IMR-90 (cell line): ENCODE measurements at regions not wholly inside any gene's neighbourhood (a gene's known extent, or its start where the extent isn't known, plus 50 kb on each side); places are given as distances from the start of the nearest gene placed in this dataset.

Experiments
- ATAC-seq: fragments of 200-7000 bp; cut with Tn5 transposase; 2 replicates; pipeline ENCODE4 v1.9.1; 2020; ENCODE audit warnings: low read depth, mild to moderate bottlenecking, moderate library complexity
- BruUV-seq: library from RNA; stranded (reverse); fragments of 400-500 nt; replicated peaks from 2 replicates; lab custom pipeline; 2021; lab: Mats Ljungman, UMichigan
- CTCF ChIA-PET: fragments of 300-600 bp; formaldehyde crosslinking; extraction: SDS; loops from one replicate; lab custom pipeline; 2021; ENCODE audit warnings: antibody characterized with exemption; lab: Yijun Ruan, JAX
- POLR2A ChIA-PET: fragments of 300-600 bp; sonication (Branson Sonifier 250); formaldehyde crosslinking; loops from one replicate; lab custom pipeline; 2022; ENCODE audit warnings: antibody characterized with exemption; ENCODE audit not compliant: unreplicated experiment; lab: Charles Lee
- DNase-seq: peaks from one replicate; pipeline ENCODE4 v3.0.0; 2013
- H2AFZ ChIP-seq: replicated peaks from 2 replicates; pipeline ENCODE3; 2013; ENCODE audit warnings: low read length, mild to moderate bottlenecking; ENCODE audit not compliant: poor library complexity
- H2AK5ac ChIP-seq: 2 replicates; pipeline ENCODE4 v1.6.1; 2013; ENCODE audit warnings: low read depth, low read length, inconsistent platforms
- H2AK9ac ChIP-seq: replicated peaks from 2 replicates; pipeline ENCODE3; 2013; ENCODE audit warnings: mild to moderate bottlenecking, low read depth, low read length, moderate library complexity; ENCODE audit not compliant: poor library complexity
- H2BK120ac ChIP-seq: 2 replicates; pipeline ENCODE4 v1.6.1; 2013; ENCODE audit warnings: low read depth, low read length, inconsistent platforms
- H2BK15ac ChIP-seq: 3 replicates; pipeline ENCODE4 v1.6.1; 2013; ENCODE audit warnings: low read depth, low read length, inconsistent platforms
- H2BK20ac ChIP-seq: 2 replicates; pipeline ENCODE4 v1.6.1; 2013; ENCODE audit warnings: low read depth, mild to moderate bottlenecking, inconsistent platforms, low read length, moderate library complexity
- H2BK5ac ChIP-seq: 2 replicates; pipeline ENCODE4 v1.6.1; 2013; ENCODE audit warnings: mild to moderate bottlenecking, low read depth, low read length, inconsistent platforms; ENCODE audit not compliant: poor library complexity, severe bottlenecking
- H3K14ac ChIP-seq: replicated peaks from 2 replicates; pipeline ENCODE4 v1.6.1; 2013; ENCODE audit warnings: low read depth, low read length, inconsistent platforms
- H3K18ac ChIP-seq: 2 replicates; pipeline ENCODE4 v1.6.1; 2013; ENCODE audit warnings: low read depth, low read length, control low read depth
- H3K23ac ChIP-seq: 2 replicates; pipeline ENCODE4 v1.6.1; 2013; ENCODE audit warnings: low read depth, low read length, inconsistent platforms
- H3K27ac ChIP-seq: 2 replicates; pipeline ENCODE4 v1.5.1; 2013; ENCODE audit warnings: mild to moderate bottlenecking, control low read depth, low read length; ENCODE audit not compliant: insufficient read depth
- H3K27me3 ChIP-seq: 2 replicates; pipeline ENCODE4 v1.6.1; 2013; ENCODE audit warnings: low read length; ENCODE audit not compliant: control insufficient read depth, insufficient read depth
- H3K36me3 ChIP-seq: 2 replicates; pipeline ENCODE4 v1.6.1; 2013; ENCODE audit warnings: low read length, mixed read lengths; ENCODE audit not compliant: control insufficient read depth, insufficient read depth
- H3K4ac ChIP-seq: 2 replicates; pipeline ENCODE4 v1.6.1; 2013; ENCODE audit warnings: low read depth, low read length, inconsistent platforms
- H3K4me1 ChIP-seq: 2 replicates; pipeline ENCODE4 v1.6.1; 2013; ENCODE audit warnings: low read length, mixed read lengths; ENCODE audit not compliant: control insufficient read depth, insufficient read depth
- H3K4me2 ChIP-seq: 2 replicates; pipeline ENCODE4 v1.6.1; 2013; ENCODE audit warnings: low read depth, mild to moderate bottlenecking, control low read depth, low read length, moderate library complexity
- H3K4me3 ChIP-seq: 2 replicates; pipeline ENCODE4 v1.5.1; 2013; ENCODE audit warnings: low read depth, mild to moderate bottlenecking, control low read depth, low read length, moderate library complexity; ENCODE audit not compliant: insufficient read depth
- H3K56ac ChIP-seq: 2 replicates; pipeline ENCODE4 v1.6.1; 2013; ENCODE audit warnings: low read length, inconsistent platforms; ENCODE audit not compliant: insufficient read depth; ENCODE audit errors: extremely low read depth
- H3K79me1 ChIP-seq, 2 experiments: 2 replicates each; pipeline ENCODE4 v1.6.1; 2013; ENCODE audit warnings: low read length in 2 of 2, inconsistent platforms in 1 of 2, low read depth in 1 of 2
- H3K9ac ChIP-seq: 2 replicates; pipeline ENCODE4 v1.6.1; 2013; ENCODE audit warnings: low read depth, low read length, control low read depth
- H3K9me1 ChIP-seq: 2 replicates; pipeline ENCODE4 v1.6.1; 2013; ENCODE audit warnings: low read length, inconsistent platforms; ENCODE audit not compliant: insufficient read depth
- H3K9me3 ChIP-seq: 2 replicates; pipeline ENCODE4 v1.6.1; 2013; ENCODE audit warnings: low read length; ENCODE audit not compliant: control insufficient read depth, insufficient read depth
- H4K20me1 ChIP-seq: 2 replicates; pipeline ENCODE4 v1.6.1; 2013; ENCODE audit warnings: low read length, inconsistent platforms; ENCODE audit not compliant: insufficient read depth
- H4K5ac ChIP-seq: 2 replicates; pipeline ENCODE4 v1.6.1; 2013; ENCODE audit warnings: mild to moderate bottlenecking, low read depth, low read length, control low read depth
- H4K8ac ChIP-seq, 2 experiments: 2 replicates each; pipeline ENCODE4 v1.6.1; 2013; ENCODE audit warnings: low read depth in 2 of 2, low read length in 2 of 2, control low read depth in 1 of 2, inconsistent platforms in 1 of 2
- H4K91ac ChIP-seq: 2 replicates; pipeline ENCODE4 v1.6.1; 2013; ENCODE audit warnings: low read depth, low read length, inconsistent platforms; ENCODE audit not compliant: insufficient read depth
- CEBPB ChIP-seq: IDR thresholded peaks from 2 replicates; pipeline ENCODE4 v1.6.1; 2012; ENCODE audit warnings: low read depth, low read length, improper control_type of control experiment
- CHD1 ChIP-seq: IDR thresholded peaks from 2 replicates; pipeline ENCODE4 v1.6.1; 2012; ENCODE audit warnings: low read depth, low read length, improper control_type of control experiment
- FOS ChIP-seq: fragments of 150-350 bp; IDR thresholded peaks from 2 replicates; pipeline ENCODE4 v1.6.1; 2016; ENCODE audit warnings: low read depth, low read length
- MAFK ChIP-seq: IDR thresholded peaks from 2 replicates; pipeline ENCODE4 v1.6.1; 2012; ENCODE audit warnings: low read depth, low read length, improper control_type of control experiment
- MAZ ChIP-seq: IDR thresholded peaks from 2 replicates; pipeline ENCODE4 v1.6.1; 2012; ENCODE audit warnings: low read depth, mild to moderate bottlenecking, low read length, improper control_type of control experiment, moderate library complexity, borderline replicate concordance
- MXI1 ChIP-seq: IDR thresholded peaks from 2 replicates; pipeline ENCODE4 v1.6.1; 2012; ENCODE audit warnings: low read depth, mild to moderate bottlenecking, low read length, moderate library complexity, borderline replicate concordance
- POLR2A ChIP-seq: IDR thresholded peaks from 2 replicates; pipeline ENCODE4 v1.6.1; 2012; ENCODE audit warnings: mild to moderate bottlenecking, low read depth, low read length
- RAD21 ChIP-seq: IDR thresholded peaks from 2 replicates; pipeline ENCODE4 v1.6.1; 2012; ENCODE audit warnings: low read length, improper control_type of control experiment
- RCOR1 ChIP-seq: IDR thresholded peaks from 2 replicates; pipeline ENCODE4 v1.6.1; 2012; ENCODE audit warnings: mild to moderate bottlenecking, low read length, improper control_type of control experiment; ENCODE audit not compliant: insufficient replicate concordance
- SMC3 ChIP-seq: fragments of 150-350 bp; IDR thresholded peaks from 2 replicates; pipeline ENCODE4 v1.6.1; 2016; ENCODE audit warnings: low read depth, mild to moderate bottlenecking, antibody characterized with exemption, low read length, moderate library complexity
- WGBS, 2 experiments: methylation state at CpG; one replicate each; pipeline versions ENCODE4 v1.1.5 to v1.1.7; 2013; ENCODE audit warnings: missing lambda C conversion rate in 2 of 2; ENCODE audit not compliant: insufficient read length in 1 of 2; ENCODE audit errors: extremely low coverage in 2 of 2; 5-methylcytosine and 5-hydroxymethylcytosine counted together
- dilution Hi-C: fragments of 300-500 bp; cut with HindIII; formaldehyde crosslinking; loops from one replicate; pipeline ENCODE4 v1.14.3; 2018; ENCODE audit warnings: low sequenced_read_pairs; ENCODE audit not compliant: unreplicated experiment
- in situ Hi-C: fragments of 300-500 bp; cut with MboI; formaldehyde crosslinking; loops from 3 replicates; pipeline ENCODE4 v1.14.3; 2019; ENCODE audit warnings: low sequenced_read_pairs, inconsistent platforms, mixed read lengths
- intact Hi-C: fragments of 100-400 bp; cut with micrococcal nuclease; formaldehyde crosslinking; loops from 2 replicates; pipeline ENCODE4 v1.10.0; 2022
- TF ChIP-seq, protein P1 (sequence below): conservative IDR thresholded peaks from 2 replicates; pipeline ENCODE4 v1.5.1; 2012; ENCODE audit warnings: mild to moderate bottlenecking, low read depth, low read length, improper control_type of control experiment
- TF ChIP-seq, protein P2 (sequence below): fragments of 150-350 bp; IDR thresholded peaks from 2 replicates; pipeline ENCODE4 v1.6.1; 2016; ENCODE audit warnings: low read depth, mild to moderate bottlenecking, low read length, moderate library complexity, borderline replicate concordance

- Histone ChIP-seq H4K5ac (no peak overlapping the region), H3K27ac (no peak overlapping the region), H3K4me2 (no peak overlapping the region), H4K20me1 (no peaks in the 10 kb centered on the region), H2AFZ (no peak overlapping the region), H4K8ac (no peak overlapping the region), H2BK120ac (0 out of 2 replicates have a peak overlapping the region, but pooled peaks have one; percentile 33), H2AK9ac (no peak overlapping the region), H3K9me1 (peaks cover 13% of the 10 kb centered on the region), H3K14ac (no peak overlapping the region), H3K18ac (no peak overlapping the region), H3K9me3 (no peaks in the 10 kb centered on the region), H2AK5ac (peak overlapping the region; percentile 28; the same call in 1 of the 2 replicates), H3K27me3 (no peaks in the 10 kb centered on the region), H3K56ac (no peak overlapping the region), H3K9ac (no peak overlapping the region), H3K79me1 (peaks cover 0 to 4% of the 10 kb centered on the region in 2 experiments; a peak in 1 of 4 replicates), H3K36me3 (no peaks in the 10 kb centered on the region), H3K23ac (no peak overlapping the region), H3K4me3 (no peak overlapping the region), H2BK20ac (no peak overlapping the region; the same call in 1 of the 2 replicates), H2BK15ac (no peak overlapping the region), H3K4me1 (peaks cover 17% of the 10 kb centered on the region), H2BK5ac (no peak overlapping the region), H4K91ac (no peak overlapping the region), H3K4ac (no peak overlapping the region; the same call in 1 of the 2 replicates)
- in situ Hi-C loops = no loop called here
- DNase-seq = no peak
- BruUV-seq = no TSS peak
- no CpG with 5 or more reads among the region's 3 CpGs for WGBS, 2 experiments
- intact Hi-C loops = no loop called here
- CTCF ChIA-PET = no interaction called here
- TF ChIP-seq, protein P1, sequence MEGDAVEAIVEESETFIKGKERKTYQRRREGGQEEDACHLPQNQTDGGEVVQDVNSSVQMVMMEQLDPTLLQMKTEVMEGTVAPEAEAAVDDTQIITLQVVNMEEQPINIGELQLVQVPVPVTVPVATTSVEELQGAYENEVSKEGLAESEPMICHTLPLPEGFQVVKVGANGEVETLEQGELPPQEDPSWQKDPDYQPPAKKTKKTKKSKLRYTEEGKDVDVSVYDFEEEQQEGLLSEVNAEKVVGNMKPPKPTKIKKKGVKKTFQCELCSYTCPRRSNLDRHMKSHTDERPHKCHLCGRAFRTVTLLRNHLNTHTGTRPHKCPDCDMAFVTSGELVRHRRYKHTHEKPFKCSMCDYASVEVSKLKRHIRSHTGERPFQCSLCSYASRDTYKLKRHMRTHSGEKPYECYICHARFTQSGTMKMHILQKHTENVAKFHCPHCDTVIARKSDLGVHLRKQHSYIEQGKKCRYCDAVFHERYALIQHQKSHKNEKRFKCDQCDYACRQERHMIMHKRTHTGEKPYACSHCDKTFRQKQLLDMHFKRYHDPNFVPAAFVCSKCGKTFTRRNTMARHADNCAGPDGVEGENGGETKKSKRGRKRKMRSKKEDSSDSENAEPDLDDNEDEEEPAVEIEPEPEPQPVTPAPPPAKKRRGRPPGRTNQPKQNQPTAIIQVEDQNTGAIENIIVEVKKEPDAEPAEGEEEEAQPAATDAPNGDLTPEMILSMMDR = no peak
- TF ChIP-seq, protein P2, sequence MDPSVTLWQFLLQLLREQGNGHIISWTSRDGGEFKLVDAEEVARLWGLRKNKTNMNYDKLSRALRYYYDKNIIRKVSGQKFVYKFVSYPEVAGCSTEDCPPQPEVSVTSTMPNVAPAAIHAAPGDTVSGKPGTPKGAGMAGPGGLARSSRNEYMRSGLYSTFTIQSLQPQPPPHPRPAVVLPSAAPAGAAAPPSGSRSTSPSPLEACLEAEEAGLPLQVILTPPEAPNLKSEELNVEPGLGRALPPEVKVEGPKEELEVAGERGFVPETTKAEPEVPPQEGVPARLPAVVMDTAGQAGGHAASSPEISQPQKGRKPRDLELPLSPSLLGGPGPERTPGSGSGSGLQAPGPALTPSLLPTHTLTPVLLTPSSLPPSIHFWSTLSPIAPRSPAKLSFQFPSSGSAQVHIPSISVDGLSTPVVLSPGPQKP = no peak
- TF ChIP-seq SMC3 (no peak), CEBPB (no peak), MAFK (no peak), MXI1 (no peak), RAD21 (no peak), POLR2A (no peak), CHD1 (no peak), RCOR1 (no peak), MAZ (no peak), FOS (no peak)
- ATAC-seq = no peak
- dilution Hi-C loops = no loop called here
- POLR2A ChIA-PET = interaction anchor here (0.5 kb wide), 1 partner anchor 41 kb away, joined by 3 read pairs; no protein-coding TSS in a partner anchor
These were observed 291.4 kb downstream of the ADGB start for GRCh38 chr6:146890172-146890571.
